ENCODE measurements at regions not wholly inside any gene's neighbourhood (a gene's known extent, or its start where the extent isn't known, plus 50 kb on each side); places are given as distances from the start of the nearest gene placed in this dataset.
"Not testable (repeated sequence)": the region's sequence is repeated elsewhere in the genome, so short reads cannot be mapped to it uniquely, and the experiment has no call there.

GRCh38 chr10:121309164-121309563 is 289.1 kb downstream of the FGFR2 start:
- no peak for DNase-seq

GRCh38 chr10:121310151-121310711 is 288.0 kb downstream of the FGFR2 start:
- DNase-seq, result no peak

GRCh38 chr10:121311812-121312443 is 286.3 kb downstream of the FGFR2 start:
- DNase-seq, result no peak

GRCh38 chr10:121312587-121312986 is 285.7 kb downstream of the FGFR2 start:
- DNase-seq, result no peak

- DNase-seq, result no peak
These were observed 284.9 kb downstream of the FGFR2 start for GRCh38 chr10:121313119-121313875.

GRCh38 chr10:121316432-121316831 is 281.8 kb downstream of the FGFR2 start:
- no peak for DNase-seq

GRCh38 chr10:121317374-121317773 is 280.9 kb downstream of the FGFR2 start:
- no peak for DNase-seq

GRCh38 chr10:121322046-121322445 is 276.2 kb downstream of the FGFR2 start:
- DNase-seq, result no peak

GRCh38 chr10:121322776-121323175 is 275.5 kb downstream of the FGFR2 start:
- no peak for DNase-seq

- DNase-seq, result no peak
These were observed 274.8 kb downstream of the FGFR2 start for GRCh38 chr10:121323443-121323842.

GRCh38 chr10:121324678-121325213 is 273.5 kb downstream of the FGFR2 start:
- no peak for DNase-seq

- no peak for DNase-seq
These were observed 272.6 kb downstream of the FGFR2 start for GRCh38 chr10:121325490-121326231.

- DNase-seq, result no peak
These were observed 271.3 kb downstream of the FGFR2 start for GRCh38 chr10:121326905-121327304.

GRCh38 chr10:121327727-121328126 is 270.5 kb downstream of the FGFR2 start:
- no peak for DNase-seq

GRCh38 chr10:121329631-121330030 is 268.6 kb downstream of the FGFR2 start:
- not testable (repeated sequence) for DNase-seq

GRCh38 chr10:121330563-121330962 is 267.7 kb downstream of the FGFR2 start:
- no peak for DNase-seq

GRCh38 chr10:121332353-121332752 is 265.9 kb downstream of the FGFR2 start:
- no peak for DNase-seq

- no peak for DNase-seq
These were observed 265.1 kb downstream of the FGFR2 start for GRCh38 chr10:121332829-121333765.

GRCh38 chr10:121335386-121335925 is 262.8 kb downstream of the FGFR2 start:
- DNase-seq, result no peak

- DNase-seq, result no peak
These were observed 260.8 kb downstream of the FGFR2 start for GRCh38 chr10:121337427-121337826.

GRCh38 chr10:121338206-121338980 is 259.9 kb downstream of the FGFR2 start:
- DNase-seq, result no peak

Measured in NCI-H1694 treated with DMSO at 0.1 percent for 48 hours (cell line).